H1 (cell line): ENCODE measurements at regions not wholly inside any gene's neighbourhood (a gene's known extent, or its start where the extent isn't known, plus 50 kb on each side); places are given as distances from the start of the nearest gene placed in this dataset.

Source experiments
- BCL11A ChIP-seq, 2 experiments: IDR thresholded peaks; one replicate each; pipeline ENCODE4 v1.6.1; 2011; ENCODE audit warnings: low read depth in 2 of 2, low read length in 2 of 2, mild to moderate bottlenecking in 2 of 2
- CBX8 ChIP-seq: fragments of 300-800, 300-1000 bp; sonication (generic); IDR thresholded peaks from 2 replicates; pipeline ENCODE4 v1.7.1; 2016; ENCODE audit warnings: low read depth, low read length, borderline replicate concordance
- CHD1 ChIP-seq: IDR thresholded peaks from 2 replicates; pipeline ENCODE4 v1.6.1; 2012; ENCODE audit warnings: low read depth, low read length, improper control_type of control experiment
- CHD2 ChIP-seq: IDR thresholded peaks from 2 replicates; pipeline ENCODE4 v1.6.1; 2012; ENCODE audit warnings: low read length, improper control_type of control experiment
- MAX ChIP-seq: IDR thresholded peaks from 2 replicates; pipeline ENCODE4 v1.6.1; 2012; ENCODE audit warnings: inconsistent platforms
- POLR2A ChIP-seq, 2 experiments: IDR thresholded peaks; 1 replicate in 1 of 2; 2 replicates in 1 of 2; pipeline ENCODE4 v1.6.1; 2011; ENCODE audit warnings: low read depth in 2 of 2, low read length in 2 of 2, mild to moderate bottlenecking in 2 of 2; ENCODE audit errors: control extremely low read depth in 1 of 2
- TAF1 ChIP-seq: IDR thresholded peaks from 2 replicates; pipeline ENCODE4 v1.6.1; 2011; ENCODE audit warnings: mild to moderate bottlenecking, low read depth, low read length
- TF ChIP-seq, protein P1 (sequence below), 3 experiments: IDR thresholded peaks; 1 replicate in 2 of 3; 2 replicates in 1 of 3; pipeline versions ENCODE4 v1.5.1 to v1.6.1; 2011; ENCODE audit warnings: low read length in 3 of 3, mild to moderate bottlenecking in 3 of 3, inconsistent platforms in 2 of 3, low read depth in 1 of 3, moderate library complexity in 1 of 3; ENCODE audit not compliant: insufficient read depth in 1 of 3; ENCODE audit errors: control extremely low read depth in 1 of 3
- TF ChIP-seq, protein P2 (sequence below): IDR thresholded peaks from 2 replicates; pipeline ENCODE4 v1.6.1; 2011; ENCODE audit warnings: low read length, improper control_type of control experiment

GRCh38 chr13:31073859-31074718, 87.6 kb downstream of the HSPH1 start:
- TF ChIP-seq, protein P1, sequence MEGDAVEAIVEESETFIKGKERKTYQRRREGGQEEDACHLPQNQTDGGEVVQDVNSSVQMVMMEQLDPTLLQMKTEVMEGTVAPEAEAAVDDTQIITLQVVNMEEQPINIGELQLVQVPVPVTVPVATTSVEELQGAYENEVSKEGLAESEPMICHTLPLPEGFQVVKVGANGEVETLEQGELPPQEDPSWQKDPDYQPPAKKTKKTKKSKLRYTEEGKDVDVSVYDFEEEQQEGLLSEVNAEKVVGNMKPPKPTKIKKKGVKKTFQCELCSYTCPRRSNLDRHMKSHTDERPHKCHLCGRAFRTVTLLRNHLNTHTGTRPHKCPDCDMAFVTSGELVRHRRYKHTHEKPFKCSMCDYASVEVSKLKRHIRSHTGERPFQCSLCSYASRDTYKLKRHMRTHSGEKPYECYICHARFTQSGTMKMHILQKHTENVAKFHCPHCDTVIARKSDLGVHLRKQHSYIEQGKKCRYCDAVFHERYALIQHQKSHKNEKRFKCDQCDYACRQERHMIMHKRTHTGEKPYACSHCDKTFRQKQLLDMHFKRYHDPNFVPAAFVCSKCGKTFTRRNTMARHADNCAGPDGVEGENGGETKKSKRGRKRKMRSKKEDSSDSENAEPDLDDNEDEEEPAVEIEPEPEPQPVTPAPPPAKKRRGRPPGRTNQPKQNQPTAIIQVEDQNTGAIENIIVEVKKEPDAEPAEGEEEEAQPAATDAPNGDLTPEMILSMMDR (IDR thresholded peaks at IDR 0.05; ENCODE audit: control extremely low read depth in 1 of 3, insufficient read depth in 1 of 3, low read depth in 1 of 3, low read length in 3 of 3), result no peak
- no peak for TF ChIP-seq CHD1
- no peak for TF ChIP-seq CBX8
- TF ChIP-seq, protein P2, sequence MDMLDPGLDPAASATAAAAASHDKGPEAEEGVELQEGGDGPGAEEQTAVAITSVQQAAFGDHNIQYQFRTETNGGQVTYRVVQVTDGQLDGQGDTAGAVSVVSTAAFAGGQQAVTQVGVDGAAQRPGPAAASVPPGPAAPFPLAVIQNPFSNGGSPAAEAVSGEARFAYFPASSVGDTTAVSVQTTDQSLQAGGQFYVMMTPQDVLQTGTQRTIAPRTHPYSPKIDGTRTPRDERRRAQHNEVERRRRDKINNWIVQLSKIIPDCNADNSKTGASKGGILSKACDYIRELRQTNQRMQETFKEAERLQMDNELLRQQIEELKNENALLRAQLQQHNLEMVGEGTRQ, result no peak
- no peak for TF ChIP-seq POLR2A (IDR thresholded peaks at IDR 0.05; ENCODE audit: control extremely low read depth in 1 of 2, low read depth in 2 of 2, low read length in 2 of 2)
- TF ChIP-seq CHD2, result no peak
- TF ChIP-seq MAX, result no peak
- TF ChIP-seq BCL11A (IDR thresholded peaks at IDR 0.05; ENCODE audit: low read depth in 2 of 2, low read length in 2 of 2), result no peak
- no peak for TF ChIP-seq TAF1
